GM12891 (cell line): ENCODE measurements at regions not wholly inside any gene's neighbourhood (a gene's known extent, or its start where the extent isn't known, plus 50 kb on each side); places are given as distances from the start of the nearest gene placed in this dataset.

Experiments
- POLR2A ChIP-seq: IDR thresholded peaks from 2 replicates; pipeline ENCODE4 v1.6.1; 2011; ENCODE audit warnings: low read depth, low read length, control low read depth
- POLR2AphosphoS5 ChIP-seq: IDR thresholded peaks from 2 replicates; pipeline ENCODE4 v1.6.1; 2011; ENCODE audit warnings: low read depth, low read length, control low read depth
- SPI1 ChIP-seq: IDR thresholded peaks from 2 replicates; pipeline ENCODE4 v1.6.1; 2011; ENCODE audit warnings: low read depth, low read length, control low read depth
- TAF1 ChIP-seq: IDR thresholded peaks from 2 replicates; pipeline ENCODE4 v1.6.1; 2011; ENCODE audit warnings: low read depth, low read length, control low read depth

DNA sequence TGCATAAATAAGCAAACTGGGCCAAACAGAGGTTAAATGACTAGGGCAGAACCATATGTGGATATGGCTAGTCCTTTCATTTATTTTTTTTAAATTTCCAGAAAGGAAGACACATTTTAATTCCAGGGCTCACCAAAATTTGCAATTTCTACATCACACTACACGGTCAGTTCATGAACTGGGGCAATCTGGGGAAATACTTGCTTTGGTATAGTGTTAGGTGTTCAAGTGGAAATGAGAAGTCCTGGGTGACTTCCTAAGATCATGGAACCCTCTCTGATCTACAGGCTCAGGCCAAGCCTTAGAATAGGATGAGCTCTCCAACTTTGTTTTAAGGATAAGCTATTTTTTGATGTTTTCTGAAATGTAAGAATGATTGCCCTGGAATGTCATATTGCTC is 128.6 kb upstream of the SPACA1 start:
- TF ChIP-seq POLR2A = no peak
- no peak for TF ChIP-seq TAF1
- no peak for TF ChIP-seq SPI1
- TF ChIP-seq POLR2AphosphoS5 = no peak
